Panc1 (cell line): ENCODE measurements at regions not wholly inside any gene's neighbourhood (a gene's known extent, or its start where the extent isn't known, plus 50 kb on each side); places are given as distances from the start of the nearest gene placed in this dataset.

ENCODE experiments used
- CTCF ChIP-seq: fragments of 450-650 bp; IDR thresholded peaks from 2 replicates; pipeline ENCODE4 v1.5.1; 2017; ENCODE audit warnings: mild to moderate bottlenecking
- SIN3A ChIP-seq: IDR thresholded peaks from 2 replicates; pipeline ENCODE4 v1.6.1; 2012; ENCODE audit warnings: low read depth, mild to moderate bottlenecking, low read length, moderate library complexity, borderline replicate concordance; ENCODE audit not compliant: insufficient read depth
- TF ChIP-seq, protein P1 (sequence below), 2 experiments: IDR thresholded peaks; 2 replicates each; pipeline ENCODE4 v1.6.1; 2011 to 2012; ENCODE audit warnings: low read depth in 2 of 2, control low read depth in 1 of 2, low read length in 1 of 2, mild to moderate bottlenecking in 1 of 2, moderate library complexity in 1 of 2; ENCODE audit not compliant: insufficient read depth in 1 of 2

- TF ChIP-seq SIN3A (no peak), CTCF (no peak)
- TF ChIP-seq, protein P1, sequence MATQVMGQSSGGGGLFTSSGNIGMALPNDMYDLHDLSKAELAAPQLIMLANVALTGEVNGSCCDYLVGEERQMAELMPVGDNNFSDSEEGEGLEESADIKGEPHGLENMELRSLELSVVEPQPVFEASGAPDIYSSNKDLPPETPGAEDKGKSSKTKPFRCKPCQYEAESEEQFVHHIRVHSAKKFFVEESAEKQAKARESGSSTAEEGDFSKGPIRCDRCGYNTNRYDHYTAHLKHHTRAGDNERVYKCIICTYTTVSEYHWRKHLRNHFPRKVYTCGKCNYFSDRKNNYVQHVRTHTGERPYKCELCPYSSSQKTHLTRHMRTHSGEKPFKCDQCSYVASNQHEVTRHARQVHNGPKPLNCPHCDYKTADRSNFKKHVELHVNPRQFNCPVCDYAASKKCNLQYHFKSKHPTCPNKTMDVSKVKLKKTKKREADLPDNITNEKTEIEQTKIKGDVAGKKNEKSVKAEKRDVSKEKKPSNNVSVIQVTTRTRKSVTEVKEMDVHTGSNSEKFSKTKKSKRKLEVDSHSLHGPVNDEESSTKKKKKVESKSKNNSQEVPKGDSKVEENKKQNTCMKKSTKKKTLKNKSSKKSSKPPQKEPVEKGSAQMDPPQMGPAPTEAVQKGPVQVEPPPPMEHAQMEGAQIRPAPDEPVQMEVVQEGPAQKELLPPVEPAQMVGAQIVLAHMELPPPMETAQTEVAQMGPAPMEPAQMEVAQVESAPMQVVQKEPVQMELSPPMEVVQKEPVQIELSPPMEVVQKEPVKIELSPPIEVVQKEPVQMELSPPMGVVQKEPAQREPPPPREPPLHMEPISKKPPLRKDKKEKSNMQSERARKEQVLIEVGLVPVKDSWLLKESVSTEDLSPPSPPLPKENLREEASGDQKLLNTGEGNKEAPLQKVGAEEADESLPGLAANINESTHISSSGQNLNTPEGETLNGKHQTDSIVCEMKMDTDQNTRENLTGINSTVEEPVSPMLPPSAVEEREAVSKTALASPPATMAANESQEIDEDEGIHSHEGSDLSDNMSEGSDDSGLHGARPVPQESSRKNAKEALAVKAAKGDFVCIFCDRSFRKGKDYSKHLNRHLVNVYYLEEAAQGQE (IDR thresholded peaks at IDR 0.05; ENCODE audit: insufficient read depth in 1 of 2, low read depth in 2 of 2, low read length in 1 of 2), result no peak
Measured at GRCh38 chr5:135108569-135108968, 74.5 kb upstream of the PITX1 start.
